ENCODE measurements at regions not wholly inside any gene's neighbourhood (a gene's known extent, or its start where the extent isn't known, plus 50 kb on each side); places are given as distances from the start of the nearest gene placed in this dataset.

GRCh38 chr2:106963156-106963555 lies 77.2 kb upstream of the ST6GAL2 start:
- H3K79me2 ChIP-seq (ENCODE audit: low read length), result no peaks in the 10 kb centered on the region
- H3K4me2 ChIP-seq (ENCODE audit: low read length), result no peak overlapping the region
- H3K27me3 ChIP-seq (ENCODE audit: low read depth, low read length), result 0 out of 2 replicates have a peak, but pooled peaks cover 7% of the 10 kb centered on the region
- no peak overlapping the region for H3K27ac ChIP-seq (ENCODE audit: low read length)
- H3K36me3 ChIP-seq (replicated peaks; ENCODE audit: low read depth, low read length), result no peaks in the 10 kb centered on the region
- H3K4me1 ChIP-seq (ENCODE audit: low read length), result peaks cover 4% of the 10 kb centered on the region; the same call in 1 of the 2 replicates
- H3K9ac ChIP-seq (ENCODE audit: low read length), result no peak overlapping the region
- no peak overlapping the region for H2AFZ ChIP-seq (ENCODE audit: low read depth, low read length)
- H3K9me3 ChIP-seq (ENCODE audit: insufficient read depth, low read length), result no peaks in the 10 kb centered on the region
- H4K20me1 ChIP-seq (ENCODE audit: insufficient read depth, low read length), result no peaks in the 10 kb centered on the region
- no peak for TF ChIP-seq EZH2phosphoT487 (IDR thresholded peaks at IDR 0.05; ENCODE audit: low read depth)
- no peak for TF ChIP-seq CTCF (IDR thresholded peaks at IDR 0.05; ENCODE audit: low read depth, low read length)
- H3K4me3 ChIP-seq (ENCODE audit: low read length), result no peak overlapping the region

DNA sequence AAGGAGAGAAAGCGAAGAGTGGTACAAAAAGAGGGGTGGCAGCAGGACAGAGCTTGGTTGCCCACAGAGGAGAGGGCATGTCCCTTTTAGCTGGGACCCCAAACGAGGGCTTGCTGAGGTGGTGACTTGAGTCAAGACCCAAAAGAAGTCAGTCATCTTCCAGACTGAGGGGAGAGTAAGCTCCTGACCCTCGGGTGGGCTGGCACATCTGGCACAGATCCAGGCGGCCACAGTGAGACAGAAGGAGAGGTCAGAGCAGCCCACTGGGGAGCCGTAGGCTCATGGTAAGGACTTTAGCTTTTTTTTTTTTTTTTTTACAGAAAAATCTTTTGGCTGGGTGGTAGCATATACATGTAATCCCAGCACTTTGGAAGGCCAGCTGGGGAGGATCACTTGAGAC lies 77.9 kb upstream of the ST6GAL2 start:
- H3K27ac ChIP-seq (ENCODE audit: low read length), result no peak overlapping the region
- peaks cover 4% of the 10 kb centered on the region; the same call in 1 of the 2 replicates for H3K4me1 ChIP-seq (ENCODE audit: low read length)
- no peak overlapping the region for H3K4me2 ChIP-seq (ENCODE audit: low read length)
- no peaks in the 10 kb centered on the region for H3K9me3 ChIP-seq (ENCODE audit: insufficient read depth, low read length)
- no peaks in the 10 kb centered on the region for H3K79me2 ChIP-seq (ENCODE audit: low read length)
- H3K9ac ChIP-seq (ENCODE audit: low read length), result no peak overlapping the region
- 0 out of 2 replicates have a peak, but pooled peaks cover 7% of the 10 kb centered on the region for H3K27me3 ChIP-seq (ENCODE audit: low read depth, low read length)
- H3K36me3 ChIP-seq (replicated peaks; ENCODE audit: low read depth, low read length), result no peaks in the 10 kb centered on the region
- no peak overlapping the region for H2AFZ ChIP-seq (ENCODE audit: low read depth, low read length)
- H3K4me3 ChIP-seq (ENCODE audit: low read length), result no peak overlapping the region
- no peaks in the 10 kb centered on the region for H4K20me1 ChIP-seq (ENCODE audit: insufficient read depth, low read length)
- no peak for TF ChIP-seq CTCF (IDR thresholded peaks at IDR 0.05; ENCODE audit: low read depth, low read length)
- no peak for TF ChIP-seq EZH2phosphoT487 (IDR thresholded peaks at IDR 0.05; ENCODE audit: low read depth)

DNA sequence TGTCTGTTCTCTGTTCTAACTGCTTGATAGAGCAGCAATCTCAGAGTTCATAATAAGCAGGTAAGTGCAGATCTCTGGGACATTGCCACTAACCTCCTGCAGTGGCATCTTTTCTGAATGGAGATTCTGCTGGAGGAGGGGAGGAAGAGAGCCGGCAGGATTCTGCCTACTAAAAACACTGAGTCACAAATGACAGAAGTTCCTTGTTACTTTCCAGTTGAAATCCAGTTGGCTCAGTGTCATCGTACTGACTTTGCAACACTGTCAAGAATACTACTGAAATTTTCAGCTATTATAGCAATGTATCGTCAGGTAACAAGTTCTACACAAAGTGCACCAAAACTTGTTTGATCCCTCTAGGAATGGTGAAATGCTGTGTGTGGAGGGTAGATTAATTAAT lies 79.6 kb upstream of the ST6GAL2 start:
- no peaks in the 10 kb centered on the region for H3K9me3 ChIP-seq (ENCODE audit: insufficient read depth, low read length)
- no peaks in the 10 kb centered on the region for H4K20me1 ChIP-seq (ENCODE audit: insufficient read depth, low read length)
- H3K9ac ChIP-seq (ENCODE audit: low read length), result no peak overlapping the region
- no peak overlapping the region for H3K4me2 ChIP-seq (ENCODE audit: low read length)
- H3K79me2 ChIP-seq (ENCODE audit: low read length), result no peaks in the 10 kb centered on the region
- no peak overlapping the region for H3K4me3 ChIP-seq (ENCODE audit: low read length)
- H3K36me3 ChIP-seq (replicated peaks; ENCODE audit: low read depth, low read length), result no peaks in the 10 kb centered on the region
- TF ChIP-seq EZH2phosphoT487 (IDR thresholded peaks at IDR 0.05; ENCODE audit: low read depth) (no peak), CTCF (IDR thresholded peaks at IDR 0.05; ENCODE audit: low read depth, low read length) (no peak)
- H3K27me3 ChIP-seq (ENCODE audit: low read depth, low read length), result 0 out of 2 replicates have a peak, but pooled peaks cover 7% of the 10 kb centered on the region
- H3K4me1 ChIP-seq (ENCODE audit: low read length), result peaks cover 4% of the 10 kb centered on the region; the same call in 1 of the 2 replicates
- H2AFZ ChIP-seq (ENCODE audit: low read depth, low read length), result no peak overlapping the region
- no peak overlapping the region for H3K27ac ChIP-seq (ENCODE audit: low read length)

DNA sequence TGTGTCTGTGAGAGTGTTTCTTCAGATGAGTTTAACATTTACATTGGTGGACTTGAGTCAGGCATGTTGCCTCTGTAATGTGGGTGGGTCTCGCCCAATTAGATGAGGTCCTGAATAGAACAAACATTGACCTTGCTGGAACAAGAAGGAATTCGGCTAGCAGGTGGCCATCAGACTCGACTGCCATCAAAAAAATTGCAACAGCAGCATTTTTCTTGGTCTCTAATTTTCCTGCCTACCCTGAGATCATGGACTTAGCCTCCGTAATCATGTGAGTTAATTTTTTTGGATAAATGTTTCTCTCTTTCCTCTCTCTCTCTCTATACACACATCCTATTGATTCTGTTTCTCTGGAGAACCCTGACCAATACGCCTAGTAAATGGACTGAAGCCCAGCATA lies 83.8 kb upstream of the ST6GAL2 start:
- Histone ChIP-seq H3K27ac (ENCODE audit: low read length) (no peak overlapping the region), H3K4me3 (ENCODE audit: low read length) (no peak overlapping the region), H4K20me1 (ENCODE audit: insufficient read depth, low read length) (no peaks in the 10 kb centered on the region), H3K9me3 (ENCODE audit: insufficient read depth, low read length) (no peaks in the 10 kb centered on the region), H3K4me2 (ENCODE audit: low read length) (no peak overlapping the region), H3K4me1 (ENCODE audit: low read length) (no peaks in the 10 kb centered on the region), H3K27me3 (ENCODE audit: low read depth, low read length) (0 out of 2 replicates have a peak, but pooled peaks cover 4% of the 10 kb centered on the region), H2AFZ (ENCODE audit: low read depth, low read length) (no peak overlapping the region), H3K9ac (ENCODE audit: low read length) (no peak overlapping the region), H3K36me3 (replicated peaks; ENCODE audit: low read depth, low read length) (no peaks in the 10 kb centered on the region), H3K79me2 (ENCODE audit: low read length) (no peaks in the 10 kb centered on the region)
- TF ChIP-seq EZH2phosphoT487 (IDR thresholded peaks at IDR 0.05; ENCODE audit: low read depth) (no peak), CTCF (IDR thresholded peaks at IDR 0.05; ENCODE audit: low read depth, low read length) (no peak)
